HL-60 (cell line): ENCODE measurements at regions not wholly inside any gene's neighbourhood (a gene's known extent, or its start where the extent isn't known, plus 50 kb on each side); places are given as distances from the start of the nearest gene placed in this dataset.

Source experiments
- CTCF ChIP-seq: IDR thresholded peaks from one replicate; pipeline ENCODE4 v1.5.1; 2011; ENCODE audit warnings: low read length, control low read depth, inconsistent platforms; ENCODE audit not compliant: insufficient read depth
- REST ChIP-seq: IDR thresholded peaks from 2 replicates; pipeline ENCODE4 v1.6.1; 2012; ENCODE audit warnings: low read depth; ENCODE audit not compliant: insufficient replicate concordance

DNA sequence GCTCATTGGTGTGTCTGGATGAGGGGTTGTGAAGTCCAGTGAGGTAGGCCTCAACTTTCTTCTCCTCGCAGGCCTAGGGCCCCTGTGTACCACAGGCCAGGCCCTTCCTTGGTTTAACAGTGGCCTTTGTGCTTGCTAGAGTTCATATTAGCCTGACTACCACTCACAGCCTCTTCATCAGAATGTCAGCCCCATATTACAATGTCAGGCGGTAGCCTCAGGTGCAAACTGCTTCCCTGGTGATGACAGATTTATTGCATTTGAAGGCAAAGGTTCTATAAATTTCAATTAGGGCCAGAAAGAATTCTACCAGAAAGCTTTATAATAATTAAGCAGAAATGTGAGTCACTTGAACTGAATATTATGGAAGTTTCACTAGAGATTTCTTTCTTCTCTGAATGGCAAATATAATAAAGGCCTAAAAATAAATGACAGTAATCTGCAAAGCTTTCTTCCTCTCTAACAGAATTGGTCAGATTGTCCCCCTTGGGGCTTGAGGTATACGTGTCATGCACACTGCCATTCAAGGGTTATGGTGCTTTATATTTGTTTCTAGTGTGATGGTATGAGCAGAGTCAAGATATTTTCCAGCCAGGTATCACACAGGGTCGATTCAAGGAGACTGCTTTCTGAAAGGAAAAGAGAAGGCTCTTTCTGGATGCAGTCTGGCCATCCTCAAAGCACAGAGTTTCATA is 210.3 kb downstream of the CWF19L2 start:
- TF ChIP-seq CTCF (no peak), REST (no peak)
